ENCODE measurements at regions not wholly inside any gene's neighbourhood (a gene's known extent, or its start where the extent isn't known, plus 50 kb on each side); places are given as distances from the start of the nearest gene placed in this dataset.

DNA sequence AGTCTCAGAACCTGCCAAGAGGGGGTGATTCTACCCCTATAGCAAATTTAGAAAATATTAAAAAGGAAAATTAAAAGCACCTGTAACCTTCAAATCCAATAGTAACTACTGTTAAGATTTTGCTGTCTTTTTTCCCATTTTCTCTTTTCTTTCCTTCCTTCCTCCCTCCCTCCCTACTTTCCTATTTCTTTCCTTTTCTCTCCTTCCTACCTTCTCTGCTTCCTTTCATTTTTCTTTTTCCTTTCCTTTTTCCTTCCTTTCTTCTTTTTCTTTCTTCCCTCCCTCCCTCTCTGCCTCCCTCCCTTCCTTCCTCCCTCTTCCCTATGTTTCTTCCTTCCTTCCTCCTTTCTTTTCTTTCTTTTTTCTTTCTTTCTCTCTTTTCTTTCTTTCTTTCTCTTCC lies 120.2 kb upstream of the KCTD7 start:
- intact Hi-C loops (cut with micrococcal nuclease), result no loop called here

More for the DNA sequence above, 120.2 kb upstream of the KCTD7 start:
- POLR2A ChIA-PET, result no interaction called here
- no peaks in the 10 kb centered on the region for H3K79me2 ChIP-seq (ENCODE audit: control insufficient read depth, insufficient read depth, low read length)
- no peaks in the 10 kb centered on the region for H4K20me1 ChIP-seq (replicated peaks; ENCODE audit: control insufficient read depth, extremely low read depth, insufficient read depth, low read length)
- H3K4me3 ChIP-seq (replicated peaks in 1 of 3; ENCODE audit: insufficient read depth in 1 of 3, low read depth in 1 of 3, low read length in 3 of 3), result no peak overlapping the region
- H3K36me3 ChIP-seq (ENCODE audit: control insufficient read depth in 2 of 2, extremely low read depth in 1 of 2, insufficient read depth in 2 of 2, low read length in 2 of 2), result no peaks in the 10 kb centered on the region
- dilution Hi-C loops (cut with MboI; ENCODE audit: extremely low pct_ligation_motif_present, low sequenced_read_pairs), result no loop called here
- H3K9ac ChIP-seq (replicated peaks; ENCODE audit: extremely low read depth, insufficient read depth, low read length), result no peak overlapping the region
- no peak for DNase-seq (ENCODE audit: low read depth, low spot score)
- H3K27me3 ChIP-seq (ENCODE audit: control insufficient read depth in 2 of 2, insufficient read depth in 2 of 2, low read length in 2 of 2), result peaks cover 0 to 3% of the 10 kb centered on the region in 2 experiments
- H2AFZ ChIP-seq (ENCODE audit: low read depth, low read length), result no peak overlapping the region
- H3K27ac ChIP-seq (ENCODE audit: insufficient read depth, low read depth, low read length), result no peak overlapping the region
- no peak for FAIRE-seq
- no peaks in the 10 kb centered on the region for H3K9me1 ChIP-seq (replicated peaks; ENCODE audit: control insufficient read depth, extremely low read depth, insufficient read depth, low read length)
- H3K4me1 ChIP-seq (ENCODE audit: control insufficient read depth, extremely low read depth, insufficient read depth, low read length), result no peaks in the 10 kb centered on the region
- no TSS peak for BruUV-seq (replicated peaks)
- H3K9me3 ChIP-seq (replicated peaks; ENCODE audit: control insufficient read depth, insufficient read depth, low read length), result no peaks in the 10 kb centered on the region
- TF ChIP-seq EZH2 (IDR thresholded peaks at IDR 0.05; ENCODE audit: borderline replicate concordance, low read depth, low read length, severe bottlenecking) (no peak), POLR2AphosphoS5 (IDR thresholded peaks at IDR 0.05; ENCODE audit: insufficient read depth, low read depth, low read length) (no peak), FOS (IDR thresholded peaks at IDR 0.05; ENCODE audit: borderline replicate concordance, insufficient read depth, low read length) (no peak), POLR2A (IDR thresholded peaks at IDR 0.05; ENCODE audit: low read depth, low read length) (no peak), GATA2 (IDR thresholded peaks at IDR 0.05; ENCODE audit: insufficient read depth, insufficient read length, low read depth, low read length) (no peak), JUN (IDR thresholded peaks at IDR 0.05; ENCODE audit: borderline replicate concordance, insufficient read depth, insufficient read length, low read depth) (no peak), MYC (IDR thresholded peaks at IDR 0.05; ENCODE audit: low read depth, low read length) (no peak)
- TF ChIP-seq, protein P1, sequence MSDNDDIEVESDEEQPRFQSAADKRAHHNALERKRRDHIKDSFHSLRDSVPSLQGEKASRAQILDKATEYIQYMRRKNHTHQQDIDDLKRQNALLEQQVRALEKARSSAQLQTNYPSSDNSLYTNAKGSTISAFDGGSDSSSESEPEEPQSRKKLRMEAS (IDR thresholded peaks at IDR 0.05; ENCODE audit: insufficient read depth, insufficient read length), result no peak
- TF ChIP-seq, protein P2, sequence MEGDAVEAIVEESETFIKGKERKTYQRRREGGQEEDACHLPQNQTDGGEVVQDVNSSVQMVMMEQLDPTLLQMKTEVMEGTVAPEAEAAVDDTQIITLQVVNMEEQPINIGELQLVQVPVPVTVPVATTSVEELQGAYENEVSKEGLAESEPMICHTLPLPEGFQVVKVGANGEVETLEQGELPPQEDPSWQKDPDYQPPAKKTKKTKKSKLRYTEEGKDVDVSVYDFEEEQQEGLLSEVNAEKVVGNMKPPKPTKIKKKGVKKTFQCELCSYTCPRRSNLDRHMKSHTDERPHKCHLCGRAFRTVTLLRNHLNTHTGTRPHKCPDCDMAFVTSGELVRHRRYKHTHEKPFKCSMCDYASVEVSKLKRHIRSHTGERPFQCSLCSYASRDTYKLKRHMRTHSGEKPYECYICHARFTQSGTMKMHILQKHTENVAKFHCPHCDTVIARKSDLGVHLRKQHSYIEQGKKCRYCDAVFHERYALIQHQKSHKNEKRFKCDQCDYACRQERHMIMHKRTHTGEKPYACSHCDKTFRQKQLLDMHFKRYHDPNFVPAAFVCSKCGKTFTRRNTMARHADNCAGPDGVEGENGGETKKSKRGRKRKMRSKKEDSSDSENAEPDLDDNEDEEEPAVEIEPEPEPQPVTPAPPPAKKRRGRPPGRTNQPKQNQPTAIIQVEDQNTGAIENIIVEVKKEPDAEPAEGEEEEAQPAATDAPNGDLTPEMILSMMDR (IDR thresholded peaks at IDR 0.05; ENCODE audit: extremely low read depth in 1 of 2, insufficient read depth in 1 of 2, low read depth in 1 of 2, low read length in 2 of 2), result no peak
- CTCF ChIA-PET, result interaction anchor here (1.4 kb wide), 1 partner anchor 95 kb away, joined by 3 read pairs; no protein-coding TSS in a partner anchor
- no peak overlapping the region for H3K4me2 ChIP-seq (ENCODE audit: insufficient read depth, low read length)
